ENCODE measurements at regions not wholly inside any gene's neighbourhood (a gene's known extent, or its start where the extent isn't known, plus 50 kb on each side); places are given as distances from the start of the nearest gene placed in this dataset.

DNA sequence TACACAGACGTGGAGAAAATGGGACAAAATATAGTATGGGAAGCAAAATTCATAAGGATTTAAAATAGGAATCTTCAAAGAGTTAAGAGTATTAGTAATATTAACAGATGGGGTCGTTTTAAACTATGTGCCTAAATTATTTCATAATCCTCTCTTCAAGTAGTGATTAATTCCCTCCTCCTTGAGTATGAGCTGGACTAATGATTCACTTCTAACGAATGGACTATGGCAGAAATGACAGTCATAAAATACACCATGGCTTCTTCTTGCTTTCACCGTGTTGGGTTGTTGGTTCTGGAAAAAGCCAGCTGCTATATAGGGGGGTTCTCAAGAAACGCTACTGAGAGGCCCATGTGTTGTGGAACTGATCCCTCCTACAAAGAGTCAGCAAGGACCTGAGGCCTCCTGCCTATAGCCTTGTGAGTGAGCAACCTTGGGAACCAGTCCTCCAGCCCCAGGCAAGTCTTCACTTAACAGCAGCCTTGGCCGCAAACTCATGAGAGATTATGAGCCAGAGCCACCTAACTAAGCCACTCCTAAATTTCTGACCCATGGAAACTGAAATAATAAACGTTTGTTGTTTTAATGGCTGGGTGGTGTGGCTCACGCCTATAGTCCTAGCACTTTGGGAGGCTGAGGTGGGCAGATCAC, 64.8 kb upstream of the ABHD2 start:
- Histone ChIP-seq H3K27me3 (ENCODE audit: control insufficient read depth in 1 of 2, insufficient read depth in 2 of 2, low read length in 2 of 2) (no peaks in the 10 kb centered on the region; a peak in 2 of 5 replicates), H4K20me1 (ENCODE audit: insufficient read depth, low read length) (no peaks in the 10 kb centered on the region), H3K36me3 (replicated peaks in 1 of 2; ENCODE audit: control insufficient read depth in 1 of 2, insufficient read depth in 2 of 2, low read length in 2 of 2) (no peaks in the 10 kb centered on the region), H2AFZ (ENCODE audit: low read length) (no peak overlapping the region), H3K9me3 (ENCODE audit: low read length) (no peaks in the 10 kb centered on the region), H3K4me1 (ENCODE audit: insufficient read depth, low read length) (no peaks in the 10 kb centered on the region), H3K27ac (ENCODE audit: extremely low read length, insufficient read depth, low read length) (no peak overlapping the region), H3K79me2 (ENCODE audit: insufficient read depth, low read length) (no peaks in the 10 kb centered on the region), H3K4me3 (replicated peaks in 1 of 3; ENCODE audit: insufficient read depth in 1 of 3, low read depth in 2 of 3, low read length in 3 of 3) (no peak overlapping the region), H3K4me2 (ENCODE audit: low read depth, low read length) (no peak overlapping the region), H3K9ac (ENCODE audit: insufficient read depth, low read depth, low read length) (no peak overlapping the region)
- no TSS peak for BruUV-seq (replicated peaks)
- ChIA-PET POLR2A (no interaction called here), CTCF (ENCODE audit: low intra/inter-chr PET ratio, low total read pairs) (no interaction called here)
- intact Hi-C loops (cut with micrococcal nuclease; ENCODE audit: unreplicated experiment): no loop called here
- DNase-seq (ENCODE audit: low spot score) (no peak), ATAC-seq (no peak), FAIRE-seq (no peak)
- in situ Hi-C loops (cut with HindIII; ENCODE audit: extremely low pct_ligation_motif_present, low pct_unique_long_range_greater_than_20kb): no loop called here
- 30% methylated on average over 8 of the region's 8 CpGs for WGBS (ENCODE audit: low lambda C conversion rate)
- TF ChIP-seq KLF11 (CRISPR knock-in tag; IDR thresholded peaks at IDR 0.05) (no peak), SRSF1 (optimal IDR thresholded peaks at IDR 0.05; ENCODE audit: low read depth, low read length) (no peak), PAWR (CRISPR knock-in tag; IDR thresholded peaks at IDR 0.05; ENCODE audit: borderline replicate concordance) (no peak), IRF9 (CRISPR knock-in tag; IDR thresholded peaks at IDR 0.05; ENCODE audit: borderline replicate concordance) (no peak), AHDC1 (CRISPR knock-in tag; IDR thresholded peaks at IDR 0.05; ENCODE audit: borderline replicate concordance) (no peak), PITX1 (CRISPR knock-in tag; IDR thresholded peaks at IDR 0.05) (no peak), ZNF883 (CRISPR knock-in tag; IDR thresholded peaks at IDR 0.05; ENCODE audit: not compliant biosample characterization) (no peak), PCBP2 (optimal IDR thresholded peaks at IDR 0.05; ENCODE audit: low read depth, low read length, poor library complexity, severe bottlenecking) (no peak), RBM39 (IDR thresholded peaks at IDR 0.05; ENCODE audit: low read depth, low read length, poor library complexity, severe bottlenecking) (no peak), NFYC (CRISPR knock-in tag; IDR thresholded peaks at IDR 0.05) (no peak)
- TF ChIP-seq, protein P1, sequence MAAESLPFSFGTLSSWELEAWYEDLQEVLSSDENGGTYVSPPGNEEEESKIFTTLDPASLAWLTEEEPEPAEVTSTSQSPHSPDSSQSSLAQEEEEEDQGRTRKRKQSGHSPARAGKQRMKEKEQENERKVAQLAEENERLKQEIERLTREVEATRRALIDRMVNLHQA (CRISPR knock-in tag; IDR thresholded peaks at IDR 0.05): no peak
- TF ChIP-seq, protein P2, sequence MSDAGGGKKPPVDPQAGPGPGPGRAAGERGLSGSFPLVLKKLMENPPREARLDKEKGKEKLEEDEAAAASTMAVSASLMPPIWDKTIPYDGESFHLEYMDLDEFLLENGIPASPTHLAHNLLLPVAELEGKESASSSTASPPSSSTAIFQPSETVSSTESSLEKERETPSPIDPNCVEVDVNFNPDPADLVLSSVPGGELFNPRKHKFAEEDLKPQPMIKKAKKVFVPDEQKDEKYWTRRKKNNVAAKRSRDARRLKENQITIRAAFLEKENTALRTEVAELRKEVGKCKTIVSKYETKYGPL (CRISPR knock-in tag; IDR thresholded peaks at IDR 0.05): no peak
- TF ChIP-seq, protein P3, sequence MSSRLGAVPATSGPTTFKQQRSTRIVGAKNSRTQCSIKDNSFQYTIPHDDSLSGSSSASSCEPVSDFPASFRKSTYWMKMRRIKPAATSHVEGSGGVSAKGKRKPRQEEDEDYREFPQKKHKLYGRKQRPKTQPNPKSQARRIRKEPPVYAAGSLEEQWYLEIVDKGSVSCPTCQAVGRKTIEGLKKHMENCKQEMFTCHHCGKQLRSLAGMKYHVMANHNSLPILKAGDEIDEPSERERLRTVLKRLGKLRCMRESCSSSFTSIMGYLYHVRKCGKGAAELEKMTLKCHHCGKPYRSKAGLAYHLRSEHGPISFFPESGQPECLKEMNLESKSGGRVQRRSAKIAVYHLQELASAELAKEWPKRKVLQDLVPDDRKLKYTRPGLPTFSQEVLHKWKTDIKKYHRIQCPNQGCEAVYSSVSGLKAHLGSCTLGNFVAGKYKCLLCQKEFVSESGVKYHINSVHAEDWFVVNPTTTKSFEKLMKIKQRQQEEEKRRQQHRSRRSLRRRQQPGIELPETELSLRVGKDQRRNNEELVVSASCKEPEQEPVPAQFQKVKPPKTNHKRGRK (CRISPR knock-in tag; IDR thresholded peaks at IDR 0.05): no peak
